NCI-H1930 (cell line): ENCODE measurements at regions not wholly inside any gene's neighbourhood (a gene's known extent, or its start where the extent isn't known, plus 50 kb on each side); places are given as distances from the start of the nearest gene placed in this dataset.
A peak's percentile ranks its signal among the peaks of the same experiment; 100 is the strongest.

Experiments used
- DNase-seq, 2 experiments: peaks; one replicate each; lab custom pipeline; 2025; lab: John Stamatoyannopoulos, UW

GRCh38 chr10:21171936-21172541 is 274.9 kb upstream of the NEBL start:
- peak in 1 of 2 experiments; percentile 4 for DNase-seq

GRCh38 chr10:21171197-21171935 is 274.3 kb upstream of the NEBL start:
- DNase-seq, result no peak

- no peak for DNase-seq
These were observed 273.1 kb upstream of the NEBL start for GRCh38 chr10:21170216-21170615.

GRCh38 chr10:21169271-21169670 is 272.2 kb upstream of the NEBL start:
- no peak for DNase-seq

- no peak for DNase-seq
These were observed 270.3 kb upstream of the NEBL start for GRCh38 chr10:21167288-21168010.

GRCh38 chr10:21166557-21167287 is 269.6 kb upstream of the NEBL start:
- no peak for DNase-seq

GRCh38 chr10:21165489-21165888 is 268.4 kb upstream of the NEBL start:
- DNase-seq, result no peak

GRCh38 chr10:21164687-21165086 is 267.6 kb upstream of the NEBL start:
- DNase-seq, result no peak

- DNase-seq, result no peak
These were observed 265.8 kb upstream of the NEBL start for GRCh38 chr10:21162948-21163347.

- no peak for DNase-seq
These were observed 264.5 kb upstream of the NEBL start for GRCh38 chr10:21161647-21162046.

- DNase-seq, result no peak
These were observed 264.0 kb upstream of the NEBL start for GRCh38 chr10:21161090-21161625.

GRCh38 chr10:21160116-21160515 is 263.0 kb upstream of the NEBL start:
- DNase-seq, result no peak

GRCh38 chr10:21159669-21160068 is 262.6 kb upstream of the NEBL start:
- no peak for DNase-seq

- no peak for DNase-seq
These were observed 261.2 kb upstream of the NEBL start for GRCh38 chr10:21158301-21158700.

- DNase-seq, result no peak
These were observed 260.6 kb upstream of the NEBL start for GRCh38 chr10:21157664-21158063.

- DNase-seq, result no peak
These were observed 253.1 kb upstream of the NEBL start for GRCh38 chr10:21150166-21150565.

- no peak for DNase-seq
These were observed 249.3 kb upstream of the NEBL start for GRCh38 chr10:21146436-21146789.

GRCh38 chr10:21145751-21146435 is 248.8 kb upstream of the NEBL start:
- DNase-seq, result no peak

- no peak for DNase-seq
These were observed 246.9 kb upstream of the NEBL start for GRCh38 chr10:21144047-21144446.

- DNase-seq, result no peak
These were observed 244.9 kb upstream of the NEBL start for GRCh38 chr10:21141946-21142492.

- no peak for DNase-seq
These were observed 241.7 kb upstream of the NEBL start for GRCh38 chr10:21138769-21139340.
